IMR-90 (cell line): ENCODE measurements at regions not wholly inside any gene's neighbourhood (a gene's known extent, or its start where the extent isn't known, plus 50 kb on each side); places are given as distances from the start of the nearest gene placed in this dataset.

Source experiments
- ATAC-seq: fragments of 200-7000 bp; cut with Tn5 transposase; 2 replicates; pipeline ENCODE4 v1.9.1; 2020; ENCODE audit warnings: low read depth, mild to moderate bottlenecking, moderate library complexity
- BruUV-seq: library from RNA; stranded (reverse); fragments of 400-500 nt; replicated peaks from 2 replicates; lab custom pipeline; 2021; lab: Mats Ljungman, UMichigan
- CTCF ChIA-PET: fragments of 300-600 bp; formaldehyde crosslinking; extraction: SDS; loops from one replicate; lab custom pipeline; 2021; ENCODE audit warnings: antibody characterized with exemption; lab: Yijun Ruan, JAX
- POLR2A ChIA-PET: fragments of 300-600 bp; sonication (Branson Sonifier 250); formaldehyde crosslinking; loops from one replicate; lab custom pipeline; 2022; ENCODE audit warnings: antibody characterized with exemption; ENCODE audit not compliant: unreplicated experiment; lab: Charles Lee
- DNase-seq: peaks from one replicate; pipeline ENCODE4 v3.0.0; 2013
- H2AFZ ChIP-seq: replicated peaks from 2 replicates; pipeline ENCODE3; 2013; ENCODE audit warnings: low read length, mild to moderate bottlenecking; ENCODE audit not compliant: poor library complexity
- H2AK5ac ChIP-seq: 2 replicates; pipeline ENCODE4 v1.6.1; 2013; ENCODE audit warnings: low read depth, low read length, inconsistent platforms
- H2AK9ac ChIP-seq: replicated peaks from 2 replicates; pipeline ENCODE3; 2013; ENCODE audit warnings: mild to moderate bottlenecking, low read depth, low read length, moderate library complexity; ENCODE audit not compliant: poor library complexity
- H2BK120ac ChIP-seq: 2 replicates; pipeline ENCODE4 v1.6.1; 2013; ENCODE audit warnings: low read depth, low read length, inconsistent platforms
- H2BK15ac ChIP-seq: 3 replicates; pipeline ENCODE4 v1.6.1; 2013; ENCODE audit warnings: low read depth, low read length, inconsistent platforms
- H2BK20ac ChIP-seq: 2 replicates; pipeline ENCODE4 v1.6.1; 2013; ENCODE audit warnings: low read depth, mild to moderate bottlenecking, inconsistent platforms, low read length, moderate library complexity
- H2BK5ac ChIP-seq: 2 replicates; pipeline ENCODE4 v1.6.1; 2013; ENCODE audit warnings: mild to moderate bottlenecking, low read depth, low read length, inconsistent platforms; ENCODE audit not compliant: poor library complexity, severe bottlenecking
- H3K14ac ChIP-seq: replicated peaks from 2 replicates; pipeline ENCODE4 v1.6.1; 2013; ENCODE audit warnings: low read depth, low read length, inconsistent platforms
- H3K18ac ChIP-seq: 2 replicates; pipeline ENCODE4 v1.6.1; 2013; ENCODE audit warnings: low read depth, low read length, control low read depth
- H3K23ac ChIP-seq: 2 replicates; pipeline ENCODE4 v1.6.1; 2013; ENCODE audit warnings: low read depth, low read length, inconsistent platforms
- H3K27ac ChIP-seq: 2 replicates; pipeline ENCODE4 v1.5.1; 2013; ENCODE audit warnings: mild to moderate bottlenecking, control low read depth, low read length; ENCODE audit not compliant: insufficient read depth
- H3K27me3 ChIP-seq: 2 replicates; pipeline ENCODE4 v1.6.1; 2013; ENCODE audit warnings: low read length; ENCODE audit not compliant: control insufficient read depth, insufficient read depth
- H3K36me3 ChIP-seq: 2 replicates; pipeline ENCODE4 v1.6.1; 2013; ENCODE audit warnings: low read length, mixed read lengths; ENCODE audit not compliant: control insufficient read depth, insufficient read depth
- H3K4ac ChIP-seq: 2 replicates; pipeline ENCODE4 v1.6.1; 2013; ENCODE audit warnings: low read depth, low read length, inconsistent platforms
- H3K4me1 ChIP-seq: 2 replicates; pipeline ENCODE4 v1.6.1; 2013; ENCODE audit warnings: low read length, mixed read lengths; ENCODE audit not compliant: control insufficient read depth, insufficient read depth
- H3K4me2 ChIP-seq: 2 replicates; pipeline ENCODE4 v1.6.1; 2013; ENCODE audit warnings: low read depth, mild to moderate bottlenecking, control low read depth, low read length, moderate library complexity
- H3K4me3 ChIP-seq: 2 replicates; pipeline ENCODE4 v1.5.1; 2013; ENCODE audit warnings: low read depth, mild to moderate bottlenecking, control low read depth, low read length, moderate library complexity; ENCODE audit not compliant: insufficient read depth
- H3K56ac ChIP-seq: 2 replicates; pipeline ENCODE4 v1.6.1; 2013; ENCODE audit warnings: low read length, inconsistent platforms; ENCODE audit not compliant: insufficient read depth; ENCODE audit errors: extremely low read depth
- H3K79me1 ChIP-seq, 2 experiments: 2 replicates each; pipeline ENCODE4 v1.6.1; 2013; ENCODE audit warnings: low read length in 2 of 2, inconsistent platforms in 1 of 2, low read depth in 1 of 2
- H3K9ac ChIP-seq: 2 replicates; pipeline ENCODE4 v1.6.1; 2013; ENCODE audit warnings: low read depth, low read length, control low read depth
- H3K9me1 ChIP-seq: 2 replicates; pipeline ENCODE4 v1.6.1; 2013; ENCODE audit warnings: low read length, inconsistent platforms; ENCODE audit not compliant: insufficient read depth
- H3K9me3 ChIP-seq: 2 replicates; pipeline ENCODE4 v1.6.1; 2013; ENCODE audit warnings: low read length; ENCODE audit not compliant: control insufficient read depth, insufficient read depth
- H4K20me1 ChIP-seq: 2 replicates; pipeline ENCODE4 v1.6.1; 2013; ENCODE audit warnings: low read length, inconsistent platforms; ENCODE audit not compliant: insufficient read depth
- H4K5ac ChIP-seq: 2 replicates; pipeline ENCODE4 v1.6.1; 2013; ENCODE audit warnings: mild to moderate bottlenecking, low read depth, low read length, control low read depth
- H4K8ac ChIP-seq, 2 experiments: 2 replicates each; pipeline ENCODE4 v1.6.1; 2013; ENCODE audit warnings: low read depth in 2 of 2, low read length in 2 of 2, control low read depth in 1 of 2, inconsistent platforms in 1 of 2
- H4K91ac ChIP-seq: 2 replicates; pipeline ENCODE4 v1.6.1; 2013; ENCODE audit warnings: low read depth, low read length, inconsistent platforms; ENCODE audit not compliant: insufficient read depth
- BHLHE40 ChIP-seq: fragments of 150-350 bp; IDR thresholded peaks from 2 replicates; pipeline ENCODE4 v1.6.1; 2016; ENCODE audit warnings: mild to moderate bottlenecking, low read depth, low read length
- CEBPB ChIP-seq: IDR thresholded peaks from 2 replicates; pipeline ENCODE4 v1.6.1; 2012; ENCODE audit warnings: low read depth, low read length, improper control_type of control experiment
- CHD1 ChIP-seq: IDR thresholded peaks from 2 replicates; pipeline ENCODE4 v1.6.1; 2012; ENCODE audit warnings: low read depth, low read length, improper control_type of control experiment
- FOS ChIP-seq: fragments of 150-350 bp; IDR thresholded peaks from 2 replicates; pipeline ENCODE4 v1.6.1; 2016; ENCODE audit warnings: low read depth, low read length
- MAFK ChIP-seq: IDR thresholded peaks from 2 replicates; pipeline ENCODE4 v1.6.1; 2012; ENCODE audit warnings: low read depth, low read length, improper control_type of control experiment
- MAZ ChIP-seq: IDR thresholded peaks from 2 replicates; pipeline ENCODE4 v1.6.1; 2012; ENCODE audit warnings: low read depth, mild to moderate bottlenecking, low read length, improper control_type of control experiment, moderate library complexity, borderline replicate concordance
- MXI1 ChIP-seq: IDR thresholded peaks from 2 replicates; pipeline ENCODE4 v1.6.1; 2012; ENCODE audit warnings: low read depth, mild to moderate bottlenecking, low read length, moderate library complexity, borderline replicate concordance
- NFE2L2 ChIP-seq: fragments of 150-350 bp; IDR thresholded peaks from 2 replicates; pipeline ENCODE4 v1.6.1; 2016; ENCODE audit warnings: low read depth, mild to moderate bottlenecking, low read length
- POLR2A ChIP-seq: IDR thresholded peaks from 2 replicates; pipeline ENCODE4 v1.6.1; 2012; ENCODE audit warnings: mild to moderate bottlenecking, low read depth, low read length
- RAD21 ChIP-seq: IDR thresholded peaks from 2 replicates; pipeline ENCODE4 v1.6.1; 2012; ENCODE audit warnings: low read length, improper control_type of control experiment
- RCOR1 ChIP-seq: IDR thresholded peaks from 2 replicates; pipeline ENCODE4 v1.6.1; 2012; ENCODE audit warnings: mild to moderate bottlenecking, low read length, improper control_type of control experiment; ENCODE audit not compliant: insufficient replicate concordance
- RFX5 ChIP-seq: IDR thresholded peaks from 2 replicates; pipeline ENCODE4 v1.8.0; 2012; ENCODE audit warnings: low read depth, mild to moderate bottlenecking, low read length, moderate library complexity
- SMC3 ChIP-seq: fragments of 150-350 bp; IDR thresholded peaks from 2 replicates; pipeline ENCODE4 v1.6.1; 2016; ENCODE audit warnings: low read depth, mild to moderate bottlenecking, antibody characterized with exemption, low read length, moderate library complexity
- WGBS, 2 experiments: methylation state at CpG; one replicate each; pipeline versions ENCODE4 v1.1.5 to v1.1.7; 2013; ENCODE audit warnings: missing lambda C conversion rate in 2 of 2; ENCODE audit not compliant: insufficient read length in 1 of 2; ENCODE audit errors: extremely low coverage in 2 of 2; 5-methylcytosine and 5-hydroxymethylcytosine counted together
- dilution Hi-C: fragments of 300-500 bp; cut with HindIII; formaldehyde crosslinking; loops from one replicate; pipeline ENCODE4 v1.14.3; 2018; ENCODE audit warnings: low sequenced_read_pairs; ENCODE audit not compliant: unreplicated experiment
- in situ Hi-C: fragments of 300-500 bp; cut with MboI; formaldehyde crosslinking; loops from 3 replicates; pipeline ENCODE4 v1.14.3; 2019; ENCODE audit warnings: low sequenced_read_pairs, inconsistent platforms, mixed read lengths
- intact Hi-C: fragments of 100-400 bp; cut with micrococcal nuclease; formaldehyde crosslinking; loops from 2 replicates; pipeline ENCODE4 v1.10.0; 2022
- TF ChIP-seq, protein P1 (sequence below): fragments of 150-350 bp; IDR thresholded peaks from 2 replicates; pipeline ENCODE4 v1.6.1; 2017; ENCODE audit warnings: mild to moderate bottlenecking, antibody characterized with exemption, low read length, low read depth
- TF ChIP-seq, protein P2 (sequence below): fragments of 150-350 bp; IDR thresholded peaks from 2 replicates; pipeline ENCODE4 v1.6.1; 2016; ENCODE audit warnings: low read depth, mild to moderate bottlenecking, low read length, moderate library complexity, borderline replicate concordance
- TF ChIP-seq, protein P3 (sequence below): conservative IDR thresholded peaks from 2 replicates; pipeline ENCODE4 v1.5.1; 2012; ENCODE audit warnings: mild to moderate bottlenecking, low read depth, low read length, improper control_type of control experiment

DNA sequence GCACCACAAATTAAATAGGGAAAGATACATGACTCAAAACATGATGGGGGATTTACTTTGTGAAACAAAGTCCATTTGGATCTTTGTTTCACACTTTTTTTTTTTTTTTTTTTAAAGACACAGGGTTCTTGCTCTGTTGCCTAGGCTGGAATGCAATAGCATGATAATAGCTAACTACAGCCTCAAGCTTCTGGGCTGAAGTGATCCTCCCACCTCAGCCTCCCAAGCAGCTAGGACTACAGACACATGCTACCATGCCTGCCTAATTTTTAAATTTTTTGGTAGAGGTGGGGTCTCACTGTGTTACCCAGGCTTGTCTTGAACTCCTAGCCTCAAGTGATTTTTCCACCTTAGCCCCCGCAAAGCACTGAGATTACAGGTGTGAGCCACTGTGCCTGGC lies 172.6 kb upstream of the KLF14 start:
- Histone ChIP-seq H2BK120ac (no peak overlapping the region), H2AK9ac (no peak overlapping the region), H4K20me1 (peaks cover 84% of the 10 kb centered on the region), H3K23ac (peak overlapping the region; percentile 21; the same call in 1 of the 2 replicates), H3K36me3 (peaks cover 49% of the 10 kb centered on the region), H3K9me3 (no peaks in the 10 kb centered on the region), H4K91ac (no peak overlapping the region), H2BK5ac (peak overlapping the region; percentile 96), H2BK20ac (no peak overlapping the region), H3K4me3 (no peak overlapping the region; the same call in 1 of the 2 replicates), H3K27ac (peak overlapping the region; percentile 58; the same call in 1 of the 2 replicates), H3K27me3 (no peaks in the 10 kb centered on the region), H3K9me1 (peaks cover 15% of the 10 kb centered on the region), H4K5ac (no peak overlapping the region), H2AK5ac (no peak overlapping the region), H2BK15ac (no peak overlapping the region), H3K18ac (peak overlapping the region; percentile 18; the same call in 1 of the 2 replicates), H3K14ac (no peak overlapping the region; the same call in 1 of the 2 replicates), H3K79me1 (peaks cover 0 to 10% of the 10 kb centered on the region in 2 experiments; a peak in 2 of 4 replicates), H3K4ac (peak overlapping the region; percentile 37), H3K4me2 (peak overlapping the region; percentile 62), H3K9ac (peak overlapping the region; percentile 46; the same call in 1 of the 2 replicates), H3K56ac (no peak overlapping the region), H2AFZ (no peak overlapping the region), H3K4me1 (peaks cover 35% of the 10 kb centered on the region), H4K8ac (no peak overlapping the region)
- DNase-seq: peak; percentile 15
- WGBS, 2 experiments: no CpG with 5 or more reads among the region's 1 CpG
- in situ Hi-C loops: no loop called here
- ChIA-PET CTCF (no interaction called here), POLR2A (interaction anchor here (0.6 to 0.7 kb wide), 2 partner anchors 16 to 90 kb away, joined by 3 to 10 read pairs; no protein-coding TSS in a partner anchor)
- BruUV-seq: no TSS peak
- TF ChIP-seq RCOR1: no peak
- TF ChIP-seq, protein P1, sequence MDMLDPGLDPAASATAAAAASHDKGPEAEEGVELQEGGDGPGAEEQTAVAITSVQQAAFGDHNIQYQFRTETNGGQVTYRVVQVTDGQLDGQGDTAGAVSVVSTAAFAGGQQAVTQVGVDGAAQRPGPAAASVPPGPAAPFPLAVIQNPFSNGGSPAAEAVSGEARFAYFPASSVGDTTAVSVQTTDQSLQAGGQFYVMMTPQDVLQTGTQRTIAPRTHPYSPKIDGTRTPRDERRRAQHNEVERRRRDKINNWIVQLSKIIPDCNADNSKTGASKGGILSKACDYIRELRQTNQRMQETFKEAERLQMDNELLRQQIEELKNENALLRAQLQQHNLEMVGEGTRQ: no peak
- TF ChIP-seq MXI1: no peak
- TF ChIP-seq POLR2A: no peak; the same call in 1 of the 2 replicates
- no peak for TF ChIP-seq NFE2L2
- no peak for TF ChIP-seq CEBPB
- TF ChIP-seq BHLHE40: no peak
- TF ChIP-seq, protein P2, sequence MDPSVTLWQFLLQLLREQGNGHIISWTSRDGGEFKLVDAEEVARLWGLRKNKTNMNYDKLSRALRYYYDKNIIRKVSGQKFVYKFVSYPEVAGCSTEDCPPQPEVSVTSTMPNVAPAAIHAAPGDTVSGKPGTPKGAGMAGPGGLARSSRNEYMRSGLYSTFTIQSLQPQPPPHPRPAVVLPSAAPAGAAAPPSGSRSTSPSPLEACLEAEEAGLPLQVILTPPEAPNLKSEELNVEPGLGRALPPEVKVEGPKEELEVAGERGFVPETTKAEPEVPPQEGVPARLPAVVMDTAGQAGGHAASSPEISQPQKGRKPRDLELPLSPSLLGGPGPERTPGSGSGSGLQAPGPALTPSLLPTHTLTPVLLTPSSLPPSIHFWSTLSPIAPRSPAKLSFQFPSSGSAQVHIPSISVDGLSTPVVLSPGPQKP: no peak
- TF ChIP-seq FOS: no peak
- TF ChIP-seq CHD1: no peak
- no peak for TF ChIP-seq RFX5
- no peak for TF ChIP-seq MAZ
- no peak for TF ChIP-seq RAD21
- TF ChIP-seq, protein P3, sequence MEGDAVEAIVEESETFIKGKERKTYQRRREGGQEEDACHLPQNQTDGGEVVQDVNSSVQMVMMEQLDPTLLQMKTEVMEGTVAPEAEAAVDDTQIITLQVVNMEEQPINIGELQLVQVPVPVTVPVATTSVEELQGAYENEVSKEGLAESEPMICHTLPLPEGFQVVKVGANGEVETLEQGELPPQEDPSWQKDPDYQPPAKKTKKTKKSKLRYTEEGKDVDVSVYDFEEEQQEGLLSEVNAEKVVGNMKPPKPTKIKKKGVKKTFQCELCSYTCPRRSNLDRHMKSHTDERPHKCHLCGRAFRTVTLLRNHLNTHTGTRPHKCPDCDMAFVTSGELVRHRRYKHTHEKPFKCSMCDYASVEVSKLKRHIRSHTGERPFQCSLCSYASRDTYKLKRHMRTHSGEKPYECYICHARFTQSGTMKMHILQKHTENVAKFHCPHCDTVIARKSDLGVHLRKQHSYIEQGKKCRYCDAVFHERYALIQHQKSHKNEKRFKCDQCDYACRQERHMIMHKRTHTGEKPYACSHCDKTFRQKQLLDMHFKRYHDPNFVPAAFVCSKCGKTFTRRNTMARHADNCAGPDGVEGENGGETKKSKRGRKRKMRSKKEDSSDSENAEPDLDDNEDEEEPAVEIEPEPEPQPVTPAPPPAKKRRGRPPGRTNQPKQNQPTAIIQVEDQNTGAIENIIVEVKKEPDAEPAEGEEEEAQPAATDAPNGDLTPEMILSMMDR: no peak
- no peak for TF ChIP-seq MAFK
- no peak for TF ChIP-seq SMC3
- no peak for ATAC-seq
- intact Hi-C loops: no loop called here
- dilution Hi-C loops: no loop called here
